WI38 (cell line): ENCODE measurements at regions not wholly inside any gene's neighbourhood (a gene's known extent, or its start where the extent isn't known, plus 50 kb on each side); places are given as distances from the start of the nearest gene placed in this dataset.

Experiments
- H3K4me3 ChIP-seq: 2 replicates; pipeline ENCODE4 v1.5.1; 2011; ENCODE audit warnings: low read depth, mild to moderate bottlenecking, control low read depth, low read length
- TF ChIP-seq, protein P1 (sequence below): IDR thresholded peaks from 2 replicates; pipeline ENCODE4 v1.5.1; 2012; ENCODE audit warnings: low read depth, mild to moderate bottlenecking, control low read depth, low read length

GRCh38 chr1:221796700-221797099 is 54.8 kb upstream of the DUSP10 start:
- TF ChIP-seq, protein P1, sequence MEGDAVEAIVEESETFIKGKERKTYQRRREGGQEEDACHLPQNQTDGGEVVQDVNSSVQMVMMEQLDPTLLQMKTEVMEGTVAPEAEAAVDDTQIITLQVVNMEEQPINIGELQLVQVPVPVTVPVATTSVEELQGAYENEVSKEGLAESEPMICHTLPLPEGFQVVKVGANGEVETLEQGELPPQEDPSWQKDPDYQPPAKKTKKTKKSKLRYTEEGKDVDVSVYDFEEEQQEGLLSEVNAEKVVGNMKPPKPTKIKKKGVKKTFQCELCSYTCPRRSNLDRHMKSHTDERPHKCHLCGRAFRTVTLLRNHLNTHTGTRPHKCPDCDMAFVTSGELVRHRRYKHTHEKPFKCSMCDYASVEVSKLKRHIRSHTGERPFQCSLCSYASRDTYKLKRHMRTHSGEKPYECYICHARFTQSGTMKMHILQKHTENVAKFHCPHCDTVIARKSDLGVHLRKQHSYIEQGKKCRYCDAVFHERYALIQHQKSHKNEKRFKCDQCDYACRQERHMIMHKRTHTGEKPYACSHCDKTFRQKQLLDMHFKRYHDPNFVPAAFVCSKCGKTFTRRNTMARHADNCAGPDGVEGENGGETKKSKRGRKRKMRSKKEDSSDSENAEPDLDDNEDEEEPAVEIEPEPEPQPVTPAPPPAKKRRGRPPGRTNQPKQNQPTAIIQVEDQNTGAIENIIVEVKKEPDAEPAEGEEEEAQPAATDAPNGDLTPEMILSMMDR, result no peak
- no peak overlapping the region for H3K4me3 ChIP-seq

DNA sequence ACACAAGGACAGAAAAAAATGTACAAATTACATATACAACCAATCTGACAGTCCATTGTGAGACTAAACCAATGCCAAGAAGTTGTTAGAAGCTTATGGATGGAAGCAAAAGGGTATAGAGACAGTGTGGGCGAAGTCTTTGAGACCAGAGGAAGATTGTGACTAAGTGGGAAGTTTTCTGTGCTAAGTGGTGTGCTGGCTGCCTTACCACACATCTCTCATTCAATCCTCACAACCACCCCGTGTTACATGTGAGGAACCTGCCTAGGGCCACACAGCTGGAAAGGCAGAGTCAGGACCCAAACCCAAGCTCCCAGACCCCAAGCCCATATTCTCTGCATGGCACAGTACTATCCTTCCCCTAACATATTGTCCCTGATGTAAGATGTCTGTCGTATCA is 53.5 kb upstream of the DUSP10 start:
- no peak overlapping the region for H3K4me3 ChIP-seq
- TF ChIP-seq, protein P1, result no peak

- TF ChIP-seq, protein P1, result no peak
- H3K4me3 ChIP-seq, result no peak overlapping the region
These were observed 53.0 kb upstream of the DUSP10 start for GRCh38 chr1:221794935-221795334.

- no peak overlapping the region for H3K4me3 ChIP-seq
- TF ChIP-seq, protein P1, result no peak
These were observed 52.3 kb upstream of the DUSP10 start for GRCh38 chr1:221794079-221794670.

- TF ChIP-seq, protein P1, result no peak
- H3K4me3 ChIP-seq, result no peak overlapping the region
These were observed 51.7 kb upstream of the DUSP10 start for GRCh38 chr1:221793439-221794078.

DNA sequence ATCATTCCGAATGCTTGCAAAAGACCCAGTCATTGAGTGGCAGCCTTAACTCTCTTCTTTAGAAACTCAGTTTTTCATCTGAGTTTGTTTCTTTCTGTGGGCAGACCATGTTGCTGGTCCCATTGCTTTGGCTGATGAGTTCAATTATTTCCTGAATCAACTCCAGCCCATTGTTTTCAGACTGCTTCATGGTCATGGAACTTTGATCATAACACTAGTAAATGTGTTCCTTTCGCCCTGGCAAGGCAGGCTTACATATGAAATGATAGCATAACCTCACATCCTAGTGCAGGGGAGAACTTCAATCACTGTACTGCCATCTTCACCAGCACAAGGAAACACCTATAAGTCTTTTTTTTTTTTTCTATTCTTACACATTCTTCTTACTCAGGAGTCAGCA is 50.0 kb upstream of the DUSP10 start:
- TF ChIP-seq, protein P1, result no peak
- H3K4me3 ChIP-seq, result no peak overlapping the region
